HG03025 (cell line): ENCODE measurements at regions not wholly inside any gene's neighbourhood (a gene's known extent, or its start where the extent isn't known, plus 50 kb on each side); places are given as distances from the start of the nearest gene placed in this dataset.

ENCODE experiments used
- ATAC-seq: cut with Tn5 transposase; IDR thresholded peaks from one replicate; pipeline ENCODE4 v1.9.1; 2021; ENCODE audit warnings: mild to moderate bottlenecking, moderate library complexity; ENCODE audit not compliant: unreplicated experiment, low FRiP score

GRCh38 chr16:80314042-80314441, 226.8 kb upstream of the DYNLRB2 start:
- no peak for ATAC-seq

GRCh38 chr16:80309178-80309577, 231.6 kb upstream of the DYNLRB2 start:
- no peak for ATAC-seq

- ATAC-seq: no peak
These were observed 235.4 kb upstream of the DYNLRB2 start for GRCh38 chr16:80305410-80305809.

- ATAC-seq: no peak
These were observed 237.1 kb upstream of the DYNLRB2 start for GRCh38 chr16:80303691-80304090.

GRCh38 chr16:80300876-80301275, 239.9 kb upstream of the DYNLRB2 start:
- no peak for ATAC-seq

GRCh38 chr16:80300456-80300855, 240.3 kb upstream of the DYNLRB2 start:
- no peak for ATAC-seq

- no peak for ATAC-seq
These were observed 241.4 kb upstream of the DYNLRB2 start for GRCh38 chr16:80299416-80299815.

GRCh38 chr16:80298676-80299075, 242.1 kb upstream of the DYNLRB2 start:
- ATAC-seq: no peak

- ATAC-seq: no peak
These were observed 244.8 kb upstream of the DYNLRB2 start for GRCh38 chr16:80296034-80296433.

- no peak for ATAC-seq
These were observed 246.6 kb upstream of the DYNLRB2 start for GRCh38 chr16:80294172-80294571.

GRCh38 chr16:80288616-80289015, 252.2 kb upstream of the DYNLRB2 start:
- ATAC-seq: no peak

GRCh38 chr16:80287674-80288073, 253.1 kb upstream of the DYNLRB2 start:
- no peak for ATAC-seq

GRCh38 chr16:80285104-80285503, 255.7 kb upstream of the DYNLRB2 start:
- no peak for ATAC-seq

GRCh38 chr16:80283466-80284392, 257.1 kb upstream of the DYNLRB2 start:
- no peak for ATAC-seq

- ATAC-seq: no peak
These were observed 260.2 kb upstream of the DYNLRB2 start for GRCh38 chr16:80280557-80280956.

GRCh38 chr16:80279656-80280055, 261.1 kb upstream of the DYNLRB2 start:
- no peak for ATAC-seq

- no peak for ATAC-seq
These were observed 263.6 kb upstream of the DYNLRB2 start for GRCh38 chr16:80277182-80277581.

GRCh38 chr16:80274576-80275191, 266.1 kb upstream of the DYNLRB2 start:
- no peak for ATAC-seq

- no peak for ATAC-seq
These were observed 266.9 kb upstream of the DYNLRB2 start for GRCh38 chr16:80273635-80274538.

- no peak for ATAC-seq
These were observed 275.0 kb upstream of the DYNLRB2 start for GRCh38 chr16:80265624-80266306.
